ENCODE measurements at regions not wholly inside any gene's neighbourhood (a gene's known extent, or its start where the extent isn't known, plus 50 kb on each side); places are given as distances from the start of the nearest gene placed in this dataset.

DNA sequence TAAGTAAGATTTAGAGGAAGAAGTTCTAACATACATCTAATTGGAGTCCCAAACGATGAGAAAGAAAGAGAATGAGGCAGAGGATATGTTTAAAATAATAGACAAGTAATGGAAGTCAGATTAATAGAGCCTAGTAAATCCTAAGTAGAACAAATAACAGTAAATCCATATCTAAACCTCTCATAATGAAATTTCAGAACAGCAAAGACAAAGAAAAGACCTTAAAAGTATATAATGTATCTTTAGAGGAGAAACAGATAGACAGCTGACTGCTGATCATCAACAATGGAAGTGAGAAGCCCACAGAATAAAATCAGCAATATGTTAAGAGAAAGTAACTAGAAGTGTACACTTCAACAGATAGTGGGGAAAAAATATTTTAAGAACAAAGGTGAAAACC lies 536.2 kb upstream of the ZFHX3 start:
- DNase-seq (ENCODE audit: low read depth in 3 of 3) = no peak

DNA sequence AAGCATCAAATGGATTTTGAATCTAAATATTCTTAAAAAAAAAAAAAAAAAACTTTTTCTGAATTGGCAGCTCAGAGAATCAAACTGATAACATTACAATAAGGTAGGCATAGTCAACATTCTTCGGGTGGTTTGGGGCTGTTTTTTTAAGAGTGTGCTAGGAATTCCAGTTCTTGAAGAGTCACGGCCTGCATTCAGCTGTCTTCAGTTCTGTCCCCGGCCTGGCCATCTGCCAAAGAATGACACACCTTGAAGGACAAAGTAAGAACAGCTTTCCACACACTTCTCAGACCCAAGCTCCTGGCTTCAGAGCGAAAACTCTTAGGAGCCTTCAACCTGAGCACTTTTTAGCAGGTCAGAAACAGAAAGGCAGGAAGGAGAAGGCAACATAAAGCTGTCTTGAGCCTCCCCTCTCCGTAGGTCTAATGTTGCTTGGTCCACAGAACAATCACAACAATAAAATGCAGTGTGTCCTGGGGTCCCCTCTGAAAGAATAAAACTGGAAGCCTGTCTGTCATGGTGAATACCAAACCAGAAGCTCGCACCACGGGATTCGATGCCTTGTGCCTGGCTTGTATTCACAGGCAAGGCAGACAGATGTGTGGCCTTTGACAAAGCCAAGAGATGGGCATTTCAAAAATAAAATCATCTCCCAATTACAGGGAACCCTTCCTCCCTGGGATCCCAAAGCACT lies 524.4 kb upstream of the ZFHX3 start:
- DNase-seq (ENCODE audit: low read depth in 3 of 3) = no peak

DNA sequence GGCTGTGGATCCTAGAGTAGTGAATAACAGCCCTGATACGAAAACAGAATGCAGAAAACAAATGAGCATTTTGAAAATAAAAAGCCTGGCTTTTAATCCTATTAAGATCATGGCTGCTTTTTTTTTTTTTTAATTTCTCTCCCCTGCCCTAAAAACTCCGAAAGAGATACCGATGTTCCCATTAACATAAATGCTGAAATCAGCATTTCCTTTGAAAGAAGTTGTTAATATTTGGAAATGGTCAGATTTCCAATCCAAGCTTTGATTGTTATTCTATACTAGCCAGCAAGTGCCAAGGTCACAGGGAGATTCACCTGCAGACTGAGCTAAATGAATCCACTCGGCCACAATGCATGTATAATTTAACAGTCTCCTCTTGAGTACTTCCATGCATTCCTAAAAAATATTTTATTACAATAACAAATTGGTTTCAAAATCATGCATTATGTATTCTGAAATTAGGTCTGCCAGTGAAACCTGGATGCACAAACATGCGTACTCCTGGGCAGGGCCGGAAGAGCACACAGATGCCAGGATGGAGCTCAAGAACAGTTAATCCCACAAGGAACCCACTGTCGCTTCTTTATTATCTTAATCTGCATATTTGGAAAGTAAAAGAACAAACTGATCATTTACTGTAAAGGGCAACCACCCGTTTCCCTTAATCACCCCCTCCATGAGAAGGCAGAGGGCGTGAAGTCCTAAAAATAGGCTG lies 521.5 kb upstream of the ZFHX3 start:
- no peak for DNase-seq (ENCODE audit: low read depth in 3 of 3)

DNA sequence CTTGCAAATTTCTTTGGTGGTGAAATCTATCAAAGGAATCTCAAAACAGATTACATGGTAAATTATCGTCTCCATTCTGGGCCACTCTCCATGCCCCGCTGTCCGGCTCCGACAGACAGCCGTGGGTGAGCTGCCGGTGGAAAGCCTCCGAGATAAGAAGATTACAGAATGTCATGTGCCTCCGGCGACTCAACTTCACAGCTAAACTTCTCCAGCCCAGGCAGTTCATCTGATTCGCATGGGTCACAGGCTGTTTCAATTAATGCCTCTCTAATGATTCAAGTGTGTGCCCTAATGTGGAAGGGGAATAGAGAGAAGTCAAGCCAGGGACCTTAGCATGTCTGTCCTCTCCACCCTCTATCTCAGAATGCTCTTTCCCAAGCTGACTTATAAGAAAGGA lies 520.8 kb upstream of the ZFHX3 start:
- DNase-seq (ENCODE audit: low read depth in 3 of 3) = no peak

DNA sequence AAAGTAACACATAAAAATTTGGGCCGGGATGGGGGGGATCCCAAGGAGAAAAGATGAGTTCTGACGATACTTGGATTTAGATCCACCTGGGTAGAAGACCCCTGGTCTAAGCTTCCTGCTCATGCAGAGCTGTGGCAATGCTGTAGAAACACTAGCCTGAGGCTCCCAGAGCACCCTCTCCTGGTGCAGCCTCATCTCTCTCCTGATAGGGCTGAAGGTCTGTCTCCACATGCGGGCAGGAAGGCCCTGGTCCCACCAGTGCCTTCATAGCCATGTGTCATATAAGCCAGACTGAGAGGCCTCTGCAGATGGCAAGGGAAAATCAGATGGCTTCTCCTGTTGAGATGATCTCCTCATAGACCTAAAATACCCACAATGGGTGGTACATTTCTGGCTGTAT lies 518.0 kb upstream of the ZFHX3 start:
- DNase-seq (ENCODE audit: low read depth in 3 of 3) = no peak

DNA sequence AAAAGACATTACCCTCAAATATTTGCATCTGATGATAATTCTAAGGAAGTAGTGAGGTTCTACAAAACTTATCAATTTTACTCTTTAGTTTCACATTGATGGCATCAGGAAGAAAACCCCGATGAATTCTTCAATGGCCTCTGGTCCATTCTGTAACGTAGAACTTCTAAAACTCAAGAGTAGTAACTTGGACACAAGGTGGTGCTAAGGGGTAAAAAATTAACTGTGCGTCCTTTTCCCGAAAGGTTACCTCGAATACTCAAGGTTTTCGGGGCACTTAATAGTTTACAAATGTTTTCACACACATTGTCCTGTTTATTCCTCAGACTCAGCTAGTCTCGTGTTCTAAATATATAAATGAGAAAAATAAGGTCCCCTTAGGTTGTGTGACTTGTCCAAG lies 517.3 kb upstream of the ZFHX3 start:
- no peak for DNase-seq (ENCODE audit: low read depth in 3 of 3)

- no peak for DNase-seq (ENCODE audit: low read depth in 3 of 3)
Observed at GRCh38 chr16:73563709-73564108, 515.8 kb upstream of the ZFHX3 start.

GRCh38 chr16:73560497-73560896 lies 512.6 kb upstream of the ZFHX3 start:
- DNase-seq (ENCODE audit: low read depth in 3 of 3) = no peak

- DNase-seq (ENCODE audit: low read depth in 3 of 3) = no peak
Observed at GRCh38 chr16:73558219-73558618, 510.3 kb upstream of the ZFHX3 start.

- DNase-seq (ENCODE audit: low read depth in 3 of 3) = no peak
Observed at GRCh38 chr16:73553941-73554660, 506.2 kb upstream of the ZFHX3 start.

DNA sequence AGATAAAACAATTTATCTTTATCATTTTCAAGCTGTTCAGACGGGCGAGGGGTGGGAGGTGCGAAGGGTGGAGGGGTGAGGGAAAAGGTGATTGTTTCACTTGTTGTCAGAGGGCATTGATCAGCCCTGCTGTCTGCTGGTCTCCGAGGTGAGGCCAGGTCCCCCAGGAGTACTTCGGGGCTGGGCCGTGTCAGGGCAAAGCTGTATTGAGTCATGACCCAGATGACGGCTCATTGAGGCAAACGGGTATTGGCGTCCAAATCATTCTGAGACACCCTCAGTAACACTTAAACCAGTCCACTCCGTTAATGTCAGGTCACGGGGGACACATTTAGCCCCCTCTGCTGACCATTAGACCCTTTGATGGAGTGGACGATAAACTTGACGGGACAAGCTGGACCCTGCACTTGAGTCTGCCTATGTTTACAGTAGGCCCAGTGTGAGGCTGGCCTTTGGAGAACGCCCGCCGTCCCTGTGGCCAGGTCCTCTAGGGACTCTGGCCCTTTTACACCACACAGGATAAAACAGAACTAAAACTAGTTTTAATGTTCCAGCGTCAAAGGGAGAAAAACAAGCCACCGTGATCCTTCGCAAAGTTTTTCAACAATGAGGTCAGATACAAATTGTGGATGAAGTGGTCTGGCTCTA lies 502.2 kb upstream of the ZFHX3 start:
- no peak for DNase-seq (ENCODE audit: low read depth in 3 of 3)

- DNase-seq (ENCODE audit: low read depth in 3 of 3) = no peak
Observed at GRCh38 chr16:73547552-73548403, 499.9 kb upstream of the ZFHX3 start.

GRCh38 chr16:73546341-73546845 lies 498.5 kb upstream of the ZFHX3 start:
- DNase-seq (ENCODE audit: low read depth in 3 of 3) = no peak

DNA sequence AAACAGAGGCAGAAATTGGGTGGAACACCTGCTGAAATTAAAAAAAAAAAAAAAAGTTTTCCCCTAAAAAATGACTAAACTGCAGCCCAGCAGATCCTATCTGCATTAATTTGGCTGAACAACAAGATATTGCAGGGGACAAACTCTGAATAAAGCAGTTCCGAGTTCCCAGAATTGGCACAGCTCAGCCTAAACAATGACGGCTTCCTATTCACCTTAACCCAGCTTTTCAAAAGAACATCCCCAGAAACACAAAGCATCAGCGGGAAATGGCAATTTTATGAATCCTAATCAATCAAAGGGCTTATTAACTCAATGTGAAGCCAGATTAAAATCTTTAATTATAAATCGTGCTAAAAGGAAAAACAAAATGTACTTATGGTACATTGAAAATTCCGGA lies 497.8 kb upstream of the ZFHX3 start:
- no peak for DNase-seq (ENCODE audit: low read depth in 3 of 3)

DNA sequence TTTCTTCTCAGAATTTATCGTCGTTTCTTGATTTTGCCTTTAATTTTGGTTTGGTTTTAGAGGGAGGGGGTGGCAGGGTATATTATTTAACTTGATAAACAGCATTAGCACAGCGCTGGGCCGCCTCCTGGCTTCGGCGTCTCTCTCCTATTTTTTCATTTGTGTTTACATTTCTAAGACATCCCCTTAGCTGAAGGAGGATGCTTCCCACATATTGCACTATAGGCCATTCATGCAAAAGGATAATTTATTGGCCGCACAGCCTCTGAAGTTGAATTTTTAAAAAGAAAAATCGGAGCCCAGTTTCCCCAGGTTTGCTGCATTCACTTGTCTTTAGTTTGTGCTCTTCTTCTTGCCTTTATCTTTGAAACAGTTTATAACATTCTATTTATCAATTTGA lies 497.4 kb upstream of the ZFHX3 start:
- no peak for DNase-seq (ENCODE audit: low read depth in 3 of 3)

DNA sequence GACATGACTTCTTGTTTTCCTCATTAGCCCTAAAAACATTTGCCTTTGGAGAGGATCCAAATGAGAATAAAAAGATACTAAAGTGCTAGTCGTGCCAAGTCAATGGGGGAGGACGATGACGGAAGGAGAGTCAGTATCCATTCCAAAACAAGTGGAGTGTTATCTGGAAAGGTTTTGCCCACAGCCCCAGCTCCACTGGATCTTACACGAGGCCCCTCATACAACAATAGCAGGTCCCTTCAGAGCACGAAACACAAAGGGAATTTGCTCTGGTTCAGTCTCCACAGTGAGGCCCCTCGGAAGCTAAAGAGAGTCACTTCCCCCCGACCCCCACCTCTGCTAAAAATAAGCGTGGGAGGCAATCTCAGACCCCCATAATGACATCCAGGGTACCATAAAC lies 496.9 kb upstream of the ZFHX3 start:
- DNase-seq (ENCODE audit: low read depth in 3 of 3) = no peak

DNA sequence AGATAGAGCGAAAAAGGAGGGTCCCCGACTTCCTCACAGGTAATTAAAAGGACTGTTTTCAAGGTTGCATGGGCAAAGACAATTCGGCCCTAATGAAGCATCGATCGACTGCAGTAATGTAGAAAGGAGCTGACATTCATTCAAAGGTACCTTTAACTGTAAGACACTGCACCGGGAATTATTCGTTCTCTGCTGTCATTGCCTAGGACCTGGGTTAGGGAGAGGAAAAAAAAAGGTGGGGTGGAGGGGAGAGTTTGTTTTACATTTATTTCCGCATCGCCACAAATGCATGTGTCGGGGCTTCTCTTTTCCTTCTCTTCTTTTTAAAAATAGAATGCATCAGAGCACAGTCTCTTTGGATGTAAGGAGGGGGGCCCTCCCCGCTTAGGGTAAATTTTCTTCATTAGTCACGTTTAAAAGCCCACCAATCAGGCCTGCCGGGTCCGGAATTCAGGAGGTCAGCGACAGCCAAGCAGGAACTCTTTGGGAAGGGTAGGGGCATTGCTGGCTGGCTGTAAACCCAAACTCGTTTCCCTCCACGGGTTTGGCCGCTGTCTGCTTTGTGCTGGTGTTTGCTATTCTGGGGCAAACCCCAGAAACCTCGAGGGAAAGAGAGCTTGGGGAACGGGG lies 496.2 kb upstream of the ZFHX3 start:
- no peak for DNase-seq (ENCODE audit: low read depth in 3 of 3)

DNA sequence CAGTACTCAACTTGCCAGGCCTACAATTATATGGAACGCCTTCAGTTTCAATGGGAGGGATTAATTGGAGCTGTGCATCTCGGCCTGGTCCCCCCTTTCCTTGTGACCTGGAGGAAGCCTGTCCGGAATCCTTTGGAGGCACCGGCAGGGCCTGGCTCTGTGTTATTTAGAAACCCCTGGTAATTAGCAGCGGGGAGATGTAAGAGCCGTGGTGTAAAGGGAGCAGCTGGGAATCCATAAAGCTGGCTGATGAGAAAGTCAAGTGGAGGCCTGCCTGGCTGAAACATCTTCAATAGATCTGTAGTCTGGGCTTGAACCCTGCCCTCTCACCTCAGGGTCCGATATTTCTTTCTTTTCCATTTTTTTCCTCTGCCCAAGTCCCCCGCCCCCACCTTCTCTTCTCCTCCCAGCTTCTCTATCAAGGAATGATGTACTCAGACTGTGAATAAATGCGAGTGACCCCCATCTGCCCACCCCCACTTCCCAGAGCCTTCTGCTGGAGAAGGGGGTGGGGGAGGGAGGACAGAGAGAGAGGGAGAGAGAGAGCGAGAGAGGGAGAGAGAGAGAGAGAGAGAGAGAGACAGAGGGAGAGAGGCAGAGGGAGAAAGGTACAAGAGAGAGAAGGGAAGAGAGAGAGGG lies 495.5 kb upstream of the ZFHX3 start:
- no peak for DNase-seq (ENCODE audit: low read depth in 3 of 3)

DNA sequence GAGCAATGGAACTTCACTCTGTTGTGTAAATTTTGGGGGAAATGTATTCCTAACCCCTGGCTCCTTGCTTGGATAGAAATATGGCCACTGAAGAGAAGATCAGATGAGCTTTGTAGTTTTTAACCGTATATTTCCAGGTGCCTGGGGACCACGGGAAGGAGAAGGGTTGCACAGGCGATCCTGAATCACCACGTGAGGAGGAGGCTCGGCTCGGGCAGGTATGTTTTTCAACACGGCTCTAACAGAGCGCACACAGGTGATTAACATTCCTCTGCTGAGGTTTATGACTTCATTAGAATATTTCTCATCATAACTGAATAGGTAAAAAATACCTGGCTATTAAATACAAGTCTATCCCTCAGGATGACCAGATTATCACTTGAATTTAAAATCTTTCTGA lies 495.0 kb upstream of the ZFHX3 start:
- DNase-seq (ENCODE audit: low read depth in 3 of 3) = no peak

- DNase-seq (ENCODE audit: low read depth in 3 of 3) = no peak
Observed at GRCh38 chr16:73537921-73538320, 490.0 kb upstream of the ZFHX3 start.
